ENCODE measurements at regions not wholly inside any gene's neighbourhood (a gene's known extent, or its start where the extent isn't known, plus 50 kb on each side); places are given as distances from the start of the nearest gene placed in this dataset.

GRCh38 chr12:115203701-115204100, 519.7 kb upstream of the TBX3 start:
- Histone ChIP-seq H3K9ac (ENCODE audit: low read depth in 1 of 2, low read length in 2 of 2) (no peak overlapping the region), H3K36me3 (ENCODE audit: control insufficient read depth in 4 of 4, insufficient read depth in 3 of 4, low read depth in 1 of 4, low read length in 3 of 4) (no peaks in the 10 kb centered on the region), H3K4me1 (ENCODE audit: control insufficient read depth in 4 of 4, insufficient read depth in 4 of 4, low read length in 3 of 4) (no peaks in the 10 kb centered on the region), H3K9me3 (ENCODE audit: control insufficient read depth in 4 of 4, low read length in 3 of 4) (no peaks in the 10 kb centered on the region), H3K4me3 (ENCODE audit: low read depth in 1 of 3, low read length in 3 of 3) (no peak overlapping the region), H3K27ac (ENCODE audit: low read depth in 1 of 2, low read length in 2 of 2) (no peak overlapping the region), H3K27me3 (ENCODE audit: control insufficient read depth in 4 of 4, insufficient read depth in 4 of 4, low read length in 3 of 4) (no peaks in the 10 kb centered on the region)
- TF ChIP-seq JUND (IDR thresholded peaks at IDR 0.05) = no peak
- no peak for TF ChIP-seq NR2F2 (IDR thresholded peaks at IDR 0.05)
- no peak for TF ChIP-seq FOXA2 (IDR thresholded peaks at IDR 0.05)
- no peak for DNase-seq (ENCODE audit: low spot score)
- WGBS = 74% methylated on average over 2 of the region's 2 CpGs

GRCh38 chr12:115201966-115202365, 518.0 kb upstream of the TBX3 start:
- Histone ChIP-seq H3K36me3 (ENCODE audit: control insufficient read depth in 4 of 4, insufficient read depth in 3 of 4, low read depth in 1 of 4, low read length in 3 of 4) (no peaks in the 10 kb centered on the region), H3K27ac (ENCODE audit: low read depth in 1 of 2, low read length in 2 of 2) (no peak overlapping the region), H3K4me3 (ENCODE audit: low read depth in 1 of 3, low read length in 3 of 3) (no peak overlapping the region), H3K4me1 (ENCODE audit: control insufficient read depth in 4 of 4, insufficient read depth in 4 of 4, low read length in 3 of 4) (no peaks in the 10 kb centered on the region), H3K9ac (ENCODE audit: low read depth in 1 of 2, low read length in 2 of 2) (no peak overlapping the region), H3K27me3 (ENCODE audit: control insufficient read depth in 4 of 4, insufficient read depth in 4 of 4, low read length in 3 of 4) (no peaks in the 10 kb centered on the region), H3K9me3 (ENCODE audit: control insufficient read depth in 4 of 4, low read length in 3 of 4) (no peaks in the 10 kb centered on the region)
- WGBS = 78% methylated on average over 3 of the region's 3 CpGs
- TF ChIP-seq FOXA1 (IDR thresholded peaks at IDR 0.05) (no peak), EGR1 (IDR thresholded peaks at IDR 0.05; ENCODE audit: low read depth in 2 of 2) (no peak), GABPA (IDR thresholded peaks at IDR 0.05 in 1 of 2, conservative IDR thresholded peaks at IDR 0.05 in 1 of 2) (no peak), TAF1 (conservative IDR thresholded peaks at IDR 0.05) (no peak), YY1 (IDR thresholded peaks at IDR 0.05) (no peak), RAD21 (IDR thresholded peaks at IDR 0.05) (no peak), HNF4G (IDR thresholded peaks at IDR 0.05) (no peak), ZBTB33 (IDR thresholded peaks at IDR 0.05) (no peak)
- DNase-seq (ENCODE audit: low spot score) = no peak

GRCh38 chr12:115199831-115200230, 515.9 kb upstream of the TBX3 start:
- no peaks in the 10 kb centered on the region for H3K4me1 ChIP-seq (ENCODE audit: control insufficient read depth in 4 of 4, insufficient read depth in 4 of 4, low read length in 3 of 4)
- no peak overlapping the region for H3K9ac ChIP-seq (ENCODE audit: low read depth in 1 of 2, low read length in 2 of 2)
- no peak for DNase-seq (ENCODE audit: low spot score)
- TF ChIP-seq ATF3 (IDR thresholded peaks at IDR 0.05) = no peak
- no peak for TF ChIP-seq MAX (IDR thresholded peaks at IDR 0.05)
- TF ChIP-seq GABPA (IDR thresholded peaks at IDR 0.05 in 1 of 2, conservative IDR thresholded peaks at IDR 0.05 in 1 of 2) = no peak
- TF ChIP-seq NR2F2 (IDR thresholded peaks at IDR 0.05) = no peak
- TF ChIP-seq HNF4A (conservative IDR thresholded peaks at IDR 0.05) = no peak
- no peak for TF ChIP-seq JUND (IDR thresholded peaks at IDR 0.05)
- TF ChIP-seq YY1 (IDR thresholded peaks at IDR 0.05) = no peak
- no peak for TF ChIP-seq RXRA (IDR thresholded peaks at IDR 0.05)
- TF ChIP-seq FOXA1 (IDR thresholded peaks at IDR 0.05) = no peak
- no peak for TF ChIP-seq RAD21 (IDR thresholded peaks at IDR 0.05)
- TF ChIP-seq TAF1 (conservative IDR thresholded peaks at IDR 0.05) = no peak
- no peak for TF ChIP-seq FOXA2 (IDR thresholded peaks at IDR 0.05)
- TF ChIP-seq CTCF (IDR thresholded peaks at IDR 0.05; ENCODE audit: low read depth, low read length, missing input control) = no peak
- no peak for TF ChIP-seq REST (IDR thresholded peaks at IDR 0.05)
- TF ChIP-seq EGR1 (IDR thresholded peaks at IDR 0.05; ENCODE audit: low read depth in 2 of 2) = no peak
- TF ChIP-seq ZBTB33 (IDR thresholded peaks at IDR 0.05) = no peak
- TF ChIP-seq HNF4G (IDR thresholded peaks at IDR 0.05) = no peak
- H3K27me3 ChIP-seq (ENCODE audit: control insufficient read depth in 4 of 4, insufficient read depth in 4 of 4, low read length in 3 of 4) = no peaks in the 10 kb centered on the region
- H3K36me3 ChIP-seq (ENCODE audit: control insufficient read depth in 4 of 4, insufficient read depth in 3 of 4, low read depth in 1 of 4, low read length in 3 of 4) = no peaks in the 10 kb centered on the region
- no peaks in the 10 kb centered on the region for H3K9me3 ChIP-seq (ENCODE audit: control insufficient read depth in 4 of 4, low read length in 3 of 4)
- H3K27ac ChIP-seq (ENCODE audit: low read depth in 1 of 2, low read length in 2 of 2) = no peak overlapping the region
- H3K4me3 ChIP-seq (ENCODE audit: low read depth in 1 of 3, low read length in 3 of 3) = no peak overlapping the region
- WGBS = 90% methylated on average over 1 of the region's 1 CpG

All from liver (tissue), 8 donors.